OCI-LY1 (cell line): ENCODE measurements at regions not wholly inside any gene's neighbourhood (a gene's known extent, or its start where the extent isn't known, plus 50 kb on each side); places are given as distances from the start of the nearest gene placed in this dataset.

Experiments
- H2AFZ ChIP-seq: fragments of 200-600 bp; sonication (generic), shearing (Covaris generic); 2 replicates; pipeline ENCODE4 v1.6.0; 2014; ENCODE audit warnings: antibody characterized with exemption, mild to moderate bottlenecking, low read length
- H3F3A ChIP-seq: fragments of 200-600 bp; sonication (generic), shearing (Covaris generic); 2 replicates; pipeline ENCODE4 v1.6.0; 2014; ENCODE audit warnings: mild to moderate bottlenecking, antibody characterized with exemption, low read length, moderate library complexity; ENCODE audit not compliant: insufficient read depth
- H3K27ac ChIP-seq: fragments of 200-600 bp; sonication (generic); 2 replicates; pipeline ENCODE4 v1.5.1; 2014; ENCODE audit warnings: low read length, mixed run types, mild to moderate bottlenecking, low read depth; ENCODE audit not compliant: poor library complexity, severe bottlenecking
- H3K27me3 ChIP-seq: fragments of 200-600 bp; sonication (generic); 2 replicates; pipeline ENCODE4 v1.6.0; 2014; ENCODE audit warnings: antibody characterized with exemption, mild to moderate bottlenecking, low read length, moderate library complexity; ENCODE audit not compliant: insufficient read depth
- H3K36me3 ChIP-seq: fragments of 200-600 bp; sonication (generic); 2 replicates; pipeline ENCODE4 v1.6.1; 2014; ENCODE audit warnings: mild to moderate bottlenecking, antibody characterized with exemption, low read length, moderate library complexity, mixed read lengths; ENCODE audit not compliant: insufficient read depth
- H3K4me1 ChIP-seq: fragments of 200-600 bp; sonication (generic); 2 replicates; pipeline ENCODE4 v1.5.1; 2014; ENCODE audit warnings: mild to moderate bottlenecking, low read length, moderate library complexity; ENCODE audit not compliant: insufficient read depth, severe bottlenecking
- H3K4me2 ChIP-seq: fragments of 200-600 bp; sonication (generic), shearing (Covaris generic); 2 replicates; pipeline ENCODE4 v1.6.1; 2014; ENCODE audit warnings: low read length
- H3K4me3 ChIP-seq: fragments of 200-600 bp; sonication (generic); 2 replicates; pipeline ENCODE4 v1.5.1; 2014; ENCODE audit warnings: low read length, low read depth, mild to moderate bottlenecking, mixed read lengths; ENCODE audit not compliant: poor library complexity, severe bottlenecking
- H3K79me2 ChIP-seq: fragments of 200-600 bp; shearing (Covaris generic); 2 replicates; pipeline ENCODE4 v1.6.1; 2016; ENCODE audit warnings: mixed run types, low read length, mixed read lengths; ENCODE audit not compliant: insufficient read depth
- H3K9ac ChIP-seq: fragments of 200-600 bp; sonication (generic), shearing (Covaris generic); 2 replicates; pipeline ENCODE4 v1.6.1; 2014; ENCODE audit warnings: mild to moderate bottlenecking, low read length, mixed read lengths
- H3K9me2 ChIP-seq: fragments of 200-600 bp; sonication (generic), shearing (Covaris generic); 2 replicates; pipeline ENCODE4 v1.6.1; 2014; ENCODE audit warnings: low read depth, mild to moderate bottlenecking, low read length, mixed read lengths
- H3K9me3 ChIP-seq: fragments of 200-600 bp; shearing (Covaris generic); 2 replicates; pipeline ENCODE4 v1.6.1; 2014; ENCODE audit warnings: low read length, mixed read lengths
- H4K20me1 ChIP-seq: fragments of 200-600 bp; sonication (generic), shearing (Covaris generic); 2 replicates; pipeline ENCODE4 v1.6.0; 2016; ENCODE audit warnings: mild to moderate bottlenecking, low read length; ENCODE audit not compliant: insufficient read depth
- EZH2 ChIP-seq: fragments of 200-600 bp; sonication (generic), shearing (Covaris generic); IDR thresholded peaks from 2 replicates; pipeline ENCODE4 v1.8.0; 2017; ENCODE audit warnings: borderline replicate concordance, mixed run types, mild to moderate bottlenecking, antibody characterized with exemption, low read length, moderate library complexity, mixed read lengths
- TF ChIP-seq, protein P1 (sequence below): fragments of 200-600 bp; sonication (generic), shearing (Covaris generic); IDR thresholded peaks from 2 replicates; pipeline ENCODE4 v1.5.1; 2017; ENCODE audit warnings: mild to moderate bottlenecking, antibody characterized with exemption, low read length, moderate library complexity, mixed read lengths

GRCh38 chrX:34437586-34437985 lies 219.5 kb downstream of the TMEM47 start:
- Histone ChIP-seq H3K27ac (no peak overlapping the region), H3K79me2 (no peaks in the 10 kb centered on the region), H3K9ac (no peak overlapping the region), H3K9me2 (no peaks in the 10 kb centered on the region), H4K20me1 (no peaks in the 10 kb centered on the region), H3K4me3 (no peak overlapping the region), H2AFZ (no peak overlapping the region), H3K4me2 (no peak overlapping the region), H3K9me3 (no peaks in the 10 kb centered on the region), H3F3A (no peaks in the 10 kb centered on the region), H3K36me3 (no peaks in the 10 kb centered on the region), H3K4me1 (no peaks in the 10 kb centered on the region), H3K27me3 (no peaks in the 10 kb centered on the region)
- TF ChIP-seq, protein P1, sequence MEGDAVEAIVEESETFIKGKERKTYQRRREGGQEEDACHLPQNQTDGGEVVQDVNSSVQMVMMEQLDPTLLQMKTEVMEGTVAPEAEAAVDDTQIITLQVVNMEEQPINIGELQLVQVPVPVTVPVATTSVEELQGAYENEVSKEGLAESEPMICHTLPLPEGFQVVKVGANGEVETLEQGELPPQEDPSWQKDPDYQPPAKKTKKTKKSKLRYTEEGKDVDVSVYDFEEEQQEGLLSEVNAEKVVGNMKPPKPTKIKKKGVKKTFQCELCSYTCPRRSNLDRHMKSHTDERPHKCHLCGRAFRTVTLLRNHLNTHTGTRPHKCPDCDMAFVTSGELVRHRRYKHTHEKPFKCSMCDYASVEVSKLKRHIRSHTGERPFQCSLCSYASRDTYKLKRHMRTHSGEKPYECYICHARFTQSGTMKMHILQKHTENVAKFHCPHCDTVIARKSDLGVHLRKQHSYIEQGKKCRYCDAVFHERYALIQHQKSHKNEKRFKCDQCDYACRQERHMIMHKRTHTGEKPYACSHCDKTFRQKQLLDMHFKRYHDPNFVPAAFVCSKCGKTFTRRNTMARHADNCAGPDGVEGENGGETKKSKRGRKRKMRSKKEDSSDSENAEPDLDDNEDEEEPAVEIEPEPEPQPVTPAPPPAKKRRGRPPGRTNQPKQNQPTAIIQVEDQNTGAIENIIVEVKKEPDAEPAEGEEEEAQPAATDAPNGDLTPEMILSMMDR = no peak
- no peak for TF ChIP-seq EZH2

DNA sequence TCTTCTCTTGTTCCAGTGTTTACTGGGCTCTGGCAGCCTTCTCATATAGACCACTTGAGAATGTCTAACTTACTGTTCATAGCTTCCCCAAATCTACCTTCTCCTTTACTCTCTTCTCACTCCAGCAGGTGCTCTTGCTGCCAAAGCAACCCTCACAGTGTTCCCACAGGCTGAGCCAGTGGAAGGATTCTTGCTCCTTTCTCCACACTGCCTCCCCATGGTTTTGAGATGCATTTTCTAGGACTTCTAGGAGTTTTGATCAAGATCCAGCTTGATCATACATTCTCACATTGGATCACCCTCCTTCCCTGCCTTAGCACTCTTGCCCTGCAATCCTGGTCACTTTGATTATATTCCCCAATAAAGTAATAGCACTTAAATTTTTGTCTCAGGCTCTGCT lies 230.8 kb downstream of the TMEM47 start:
- H3K9me3 ChIP-seq = no peaks in the 10 kb centered on the region
- H3K27ac ChIP-seq = no peak overlapping the region
- no peak overlapping the region for H3K4me3 ChIP-seq
- H3K79me2 ChIP-seq = no peaks in the 10 kb centered on the region
- TF ChIP-seq, protein P1 = no peak
- TF ChIP-seq EZH2 = no peak
- H3F3A ChIP-seq = no peaks in the 10 kb centered on the region
- H3K36me3 ChIP-seq = no peaks in the 10 kb centered on the region
- no peaks in the 10 kb centered on the region for H4K20me1 ChIP-seq
- H3K4me2 ChIP-seq = no peak overlapping the region
- H3K9me2 ChIP-seq = no peaks in the 10 kb centered on the region
- no peak overlapping the region for H2AFZ ChIP-seq
- no peak overlapping the region for H3K9ac ChIP-seq
- no peaks in the 10 kb centered on the region for H3K27me3 ChIP-seq
- no peaks in the 10 kb centered on the region for H3K4me1 ChIP-seq

DNA sequence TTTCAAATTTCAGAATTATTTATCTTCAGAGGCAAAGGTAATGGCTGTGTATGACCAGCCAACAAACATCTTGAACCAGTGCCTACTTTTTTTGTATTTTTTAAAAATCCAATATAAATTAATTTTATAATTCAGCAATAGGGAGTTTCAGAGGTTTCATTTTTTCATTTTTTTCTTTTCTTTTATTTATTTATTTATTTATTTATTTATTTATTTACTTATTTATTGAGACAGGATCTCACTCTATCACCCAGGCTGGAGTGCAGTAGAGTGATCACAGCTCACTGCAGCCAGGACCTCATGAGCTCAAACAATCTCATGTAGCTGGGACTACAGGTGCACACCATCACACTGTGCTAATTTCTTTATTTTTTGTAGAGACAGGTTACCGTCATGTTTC lies 250.5 kb downstream of the TMEM47 start:
- Histone ChIP-seq H3K27me3 (no peaks in the 10 kb centered on the region), H3K4me1 (no peaks in the 10 kb centered on the region), H3F3A (no peaks in the 10 kb centered on the region), H4K20me1 (no peaks in the 10 kb centered on the region), H3K9me3 (no peaks in the 10 kb centered on the region), H3K27ac (no peak overlapping the region), H3K4me3 (no peak overlapping the region), H3K9ac (no peak overlapping the region), H3K79me2 (no peaks in the 10 kb centered on the region), H3K9me2 (no peaks in the 10 kb centered on the region), H3K4me2 (no peak overlapping the region), H2AFZ (no peak overlapping the region), H3K36me3 (no peaks in the 10 kb centered on the region)
- TF ChIP-seq, protein P1 = no peak
- no peak for TF ChIP-seq EZH2
